GM23338 (cell line): ENCODE measurements at regions not wholly inside any gene's neighbourhood (a gene's known extent, or its start where the extent isn't known, plus 50 kb on each side); places are given as distances from the start of the nearest gene placed in this dataset.

ENCODE experiments used
- ATAC-seq: fragments of 200-7000 bp; cut with Tn5 transposase; 3 replicates; pipeline ENCODE4 v1.9.1; 2020
- DNase-seq: peaks from one replicate; pipeline ENCODE4 v3.0.0-alpha.2; 2015; ENCODE audit warnings: low spot score
- H2AFZ ChIP-seq: fragments of 200-600 bp; sonication (generic); 2 replicates; pipeline ENCODE4 v1.8.0; 2016; ENCODE audit warnings: antibody characterized with exemption, mild to moderate bottlenecking, moderate library complexity
- H3F3A ChIP-seq: fragments of 200-600 bp; sonication (generic); replicated peaks from 2 replicates; pipeline ENCODE4 v1.8.0; 2017; ENCODE audit warnings: antibody characterized with exemption, mixed run types, low read depth
- H3K27ac ChIP-seq: fragments of 200-600 bp; sonication (generic); 2 replicates; pipeline ENCODE4 v1.6.1; 2016; ENCODE audit warnings: low read depth
- H3K27me3 ChIP-seq: fragments of 200-600 bp; sonication (generic); 2 replicates; pipeline ENCODE4 v1.8.0; 2016; ENCODE audit warnings: mild to moderate bottlenecking, mixed run types, moderate library complexity; ENCODE audit not compliant: insufficient read depth
- H3K36me3 ChIP-seq: fragments of 200-600 bp; sonication (generic); 2 replicates; pipeline ENCODE4 v1.8.0; 2016; ENCODE audit warnings: mild to moderate bottlenecking; ENCODE audit not compliant: insufficient read depth
- H3K4me1 ChIP-seq: fragments of 200-600 bp; sonication (generic); 2 replicates; pipeline ENCODE4 v1.8.0; 2016; ENCODE audit warnings: mild to moderate bottlenecking, moderate library complexity; ENCODE audit not compliant: insufficient read depth
- H3K4me2 ChIP-seq: fragments of 200-600 bp; sonication (generic); 2 replicates; pipeline ENCODE4 v1.7.1; 2017; ENCODE audit warnings: mixed run types
- H3K4me3 ChIP-seq: fragments of 200-600 bp; sonication (generic); 2 replicates; pipeline ENCODE4 v1.6.1; 2016; ENCODE audit warnings: mixed run types
- H3K79me2 ChIP-seq: fragments of 200-600 bp; sonication (generic); replicated peaks from 2 replicates; pipeline ENCODE4 v1.8.0; 2017; ENCODE audit warnings: mild to moderate bottlenecking; ENCODE audit not compliant: insufficient read depth
- H3K9me2 ChIP-seq: fragments of 200-600 bp; sonication (generic); 2 replicates; pipeline ENCODE4 v1.8.0; 2017; ENCODE audit not compliant: insufficient read depth
- H4K20me1 ChIP-seq: fragments of 200-600 bp; sonication (generic); replicated peaks from 2 replicates; pipeline ENCODE4 v1.8.0; 2017; ENCODE audit warnings: mild to moderate bottlenecking; ENCODE audit not compliant: insufficient read depth
- H3K27ac Mint-ChIP-seq: 2 replicates; pipeline ENCODE4 v1.8.0; 2020; ENCODE audit warnings: inconsistent platforms, mild to moderate bottlenecking, moderate library complexity, mixed read lengths
- H3K27me3 Mint-ChIP-seq: 3 replicates; pipeline ENCODE4 v1.8.0; 2022; ENCODE audit warnings: low read depth, mild to moderate bottlenecking, moderate library complexity, mixed read lengths, inconsistent platforms; ENCODE audit not compliant: insufficient read depth, poor library complexity
- H3K36me3 Mint-ChIP-seq: 3 replicates; pipeline ENCODE4 v1.8.0; 2021; ENCODE audit warnings: low read depth, mild to moderate bottlenecking, inconsistent platforms, moderate library complexity, mixed read lengths
- H3K4me1 Mint-ChIP-seq: 3 replicates; pipeline ENCODE4 v1.8.0; 2020; ENCODE audit warnings: mild to moderate bottlenecking, inconsistent platforms, mixed read lengths
- H3K4me3 Mint-ChIP-seq: 3 replicates; pipeline ENCODE4 v1.8.0; 2021; ENCODE audit warnings: moderate library complexity, mild to moderate bottlenecking, inconsistent platforms, mixed read lengths
- H3K9me3 Mint-ChIP-seq: 3 replicates; pipeline ENCODE4 v1.8.0; 2020; ENCODE audit warnings: moderate library complexity, mild to moderate bottlenecking, inconsistent platforms, mixed read lengths
- EZH2 ChIP-seq: fragments of 200-600 bp; sonication (generic); IDR thresholded peaks from one replicate; pipeline ENCODE4 v1.8.0; 2017; ENCODE audit warnings: antibody characterized with exemption, mild to moderate bottlenecking, low read depth; ENCODE audit not compliant: unreplicated experiment
- JUNB ChIP-seq: IDR thresholded peaks from one replicate; pipeline ENCODE4 v1.6.1; 2016; ENCODE audit warnings: antibody characterized with exemption; ENCODE audit not compliant: unreplicated experiment
- NANOG ChIP-seq: IDR thresholded peaks from 2 replicates; pipeline ENCODE4 v1.6.1; 2016; ENCODE audit warnings: antibody characterized with exemption, borderline replicate concordance
- STAT1 ChIP-seq: IDR thresholded peaks from one replicate; pipeline ENCODE4 v1.6.1; 2016; ENCODE audit warnings: antibody characterized with exemption; ENCODE audit not compliant: unreplicated experiment
- ZNF114 ChIP-seq: fragments of 250-450 bp; sonication (Bioruptor Pico); IDR thresholded peaks from 2 replicates; pipeline ENCODE4 v1.5.0; 2020; ENCODE audit warnings: mild to moderate bottlenecking, moderate library complexity
- ZNF331 ChIP-seq: fragments of 250-450 bp; sonication (Bioruptor Pico); IDR thresholded peaks from 2 replicates; pipeline ENCODE4 v1.5.0; 2020; ENCODE audit warnings: low read depth, mild to moderate bottlenecking, moderate library complexity
- TF ChIP-seq, protein P1 (sequence below): fragments of 250-450 bp; sonication (Bioruptor Pico); IDR thresholded peaks from 2 replicates; pipeline ENCODE4 v1.5.0; 2020; ENCODE audit warnings: mild to moderate bottlenecking, moderate library complexity

- TF ChIP-seq, protein P1, sequence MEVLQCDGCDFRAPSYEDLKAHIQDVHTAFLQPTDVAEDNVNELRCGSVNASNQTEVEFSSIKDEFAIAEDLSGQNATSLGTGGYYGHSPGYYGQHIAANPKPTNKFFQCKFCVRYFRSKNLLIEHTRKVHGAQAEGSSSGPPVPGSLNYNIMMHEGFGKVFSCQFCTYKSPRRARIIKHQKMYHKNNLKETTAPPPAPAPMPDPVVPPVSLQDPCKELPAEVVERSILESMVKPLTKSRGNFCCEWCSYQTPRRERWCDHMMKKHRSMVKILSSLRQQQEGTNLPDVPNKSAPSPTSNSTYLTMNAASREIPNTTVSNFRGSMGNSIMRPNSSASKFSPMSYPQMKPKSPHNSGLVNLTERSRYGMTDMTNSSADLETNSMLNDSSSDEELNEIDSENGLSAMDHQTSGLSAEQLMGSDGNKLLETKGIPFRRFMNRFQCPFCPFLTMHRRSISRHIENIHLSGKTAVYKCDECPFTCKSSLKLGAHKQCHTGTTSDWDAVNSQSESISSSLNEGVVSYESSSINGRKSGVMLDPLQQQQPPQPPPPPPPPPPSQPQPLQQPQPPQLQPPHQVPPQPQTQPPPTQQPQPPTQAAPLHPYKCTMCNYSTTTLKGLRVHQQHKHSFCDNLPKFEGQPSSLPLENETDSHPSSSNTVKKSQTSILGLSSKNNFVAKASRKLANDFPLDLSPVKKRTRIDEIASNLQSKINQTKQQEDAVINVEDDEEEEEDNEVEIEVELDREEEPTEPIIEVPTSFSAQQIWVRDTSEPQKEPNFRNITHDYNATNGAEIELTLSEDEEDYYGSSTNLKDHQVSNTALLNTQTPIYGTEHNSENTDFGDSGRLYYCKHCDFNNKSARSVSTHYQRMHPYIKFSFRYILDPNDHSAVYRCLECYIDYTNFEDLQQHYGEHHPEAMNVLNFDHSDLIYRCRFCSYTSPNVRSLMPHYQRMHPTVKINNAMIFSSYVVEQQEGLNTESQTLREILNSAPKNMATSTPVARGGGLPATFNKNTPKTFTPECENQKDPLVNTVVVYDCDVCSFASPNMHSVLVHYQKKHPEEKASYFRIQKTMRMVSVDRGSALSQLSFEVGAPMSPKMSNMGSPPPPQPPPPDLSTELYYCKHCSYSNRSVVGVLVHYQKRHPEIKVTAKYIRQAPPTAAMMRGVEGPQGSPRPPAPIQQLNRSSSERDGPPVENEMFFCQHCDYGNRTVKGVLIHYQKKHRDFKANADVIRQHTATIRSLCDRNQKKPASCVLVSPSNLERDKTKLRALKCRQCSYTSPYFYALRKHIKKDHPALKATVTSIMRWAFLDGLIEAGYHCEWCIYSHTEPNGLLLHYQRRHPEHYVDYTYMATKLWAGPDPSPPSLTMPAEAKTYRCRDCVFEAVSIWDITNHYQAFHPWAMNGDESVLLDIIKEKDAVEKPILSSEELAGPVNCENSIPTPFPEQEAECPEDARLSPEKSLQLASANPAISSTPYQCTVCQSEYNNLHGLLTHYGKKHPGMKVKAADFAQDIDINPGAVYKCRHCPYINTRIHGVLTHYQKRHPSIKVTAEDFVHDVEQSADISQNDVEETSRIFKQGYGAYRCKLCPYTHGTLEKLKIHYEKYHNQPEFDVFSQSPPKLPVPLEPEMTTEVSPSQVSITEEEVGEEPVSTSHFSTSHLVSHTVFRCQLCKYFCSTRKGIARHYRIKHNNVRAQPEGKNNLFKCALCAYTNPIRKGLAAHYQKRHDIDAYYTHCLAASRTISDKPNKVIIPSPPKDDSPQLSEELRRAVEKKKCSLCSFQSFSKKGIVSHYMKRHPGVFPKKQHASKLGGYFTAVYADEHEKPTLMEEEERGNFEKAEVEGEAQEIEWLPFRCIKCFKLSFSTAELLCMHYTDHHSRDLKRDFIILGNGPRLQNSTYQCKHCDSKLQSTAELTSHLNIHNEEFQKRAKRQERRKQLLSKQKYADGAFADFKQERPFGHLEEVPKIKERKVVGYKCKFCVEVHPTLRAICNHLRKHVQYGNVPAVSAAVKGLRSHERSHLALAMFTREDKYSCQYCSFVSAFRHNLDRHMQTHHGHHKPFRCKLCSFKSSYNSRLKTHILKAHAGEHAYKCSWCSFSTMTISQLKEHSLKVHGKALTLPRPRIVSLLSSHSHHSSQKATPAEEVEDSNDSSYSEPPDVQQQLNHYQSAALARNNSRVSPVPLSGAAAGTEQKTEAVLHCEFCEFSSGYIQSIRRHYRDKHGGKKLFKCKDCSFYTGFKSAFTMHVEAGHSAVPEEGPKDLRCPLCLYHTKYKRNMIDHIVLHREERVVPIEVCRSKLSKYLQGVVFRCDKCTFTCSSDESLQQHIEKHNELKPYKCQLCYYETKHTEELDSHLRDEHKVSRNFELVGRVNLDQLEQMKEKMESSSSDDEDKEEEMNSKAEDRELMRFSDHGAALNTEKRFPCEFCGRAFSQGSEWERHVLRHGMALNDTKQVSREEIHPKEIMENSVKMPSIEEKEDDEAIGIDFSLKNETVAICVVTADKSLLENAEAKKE: no peak
- no peak for TF ChIP-seq JUNB
- TF ChIP-seq STAT1: no peak
- no peak for TF ChIP-seq EZH2
Measured at GRCh38 chr15:93830221-93831080, 400.9 kb upstream of the MCTP2 start (continued).

- Histone ChIP-seq H3K4me1 (peaks cover 3% of the 10 kb centered on the region; the same call in 1 of the 2 replicates), H3F3A (no peaks in the 10 kb centered on the region), H3K36me3 (no peaks in the 10 kb centered on the region), H2AFZ (no peak overlapping the region), H3K9me2 (no peaks in the 10 kb centered on the region), H4K20me1 (no peaks in the 10 kb centered on the region), H3K79me2 (no peaks in the 10 kb centered on the region), H3K4me3 (no peak overlapping the region), H3K4me2 (no peak overlapping the region), H3K27ac (no peak overlapping the region), H3K27me3 (no peaks in the 10 kb centered on the region)
- peaks cover 4% of the 10 kb centered on the region for H3K27me3 Mint-ChIP-seq
- no peak overlapping the region for H3K27ac Mint-ChIP-seq
- no peak overlapping the region for H3K4me3 Mint-ChIP-seq
- ATAC-seq: peak; percentile 40
- peaks cover 10% of the 10 kb centered on the region for H3K4me1 Mint-ChIP-seq
- no peaks in the 10 kb centered on the region for H3K9me3 Mint-ChIP-seq
- H3K36me3 Mint-ChIP-seq: no peaks in the 10 kb centered on the region
- DNase-seq: no peak
- TF ChIP-seq ZNF331 (CRISPR knock-in tag) (no peak), NANOG (no peak), ZNF114 (CRISPR knock-in tag) (no peak)
- TF ChIP-seq, protein P1: no peak
Measured at GRCh38 chr15:93829115-93829870, 402.1 kb upstream of the MCTP2 start.
